ENCODE measurements at regions not wholly inside any gene's neighbourhood (a gene's known extent, or its start where the extent isn't known, plus 50 kb on each side); places are given as distances from the start of the nearest gene placed in this dataset.

DNA sequence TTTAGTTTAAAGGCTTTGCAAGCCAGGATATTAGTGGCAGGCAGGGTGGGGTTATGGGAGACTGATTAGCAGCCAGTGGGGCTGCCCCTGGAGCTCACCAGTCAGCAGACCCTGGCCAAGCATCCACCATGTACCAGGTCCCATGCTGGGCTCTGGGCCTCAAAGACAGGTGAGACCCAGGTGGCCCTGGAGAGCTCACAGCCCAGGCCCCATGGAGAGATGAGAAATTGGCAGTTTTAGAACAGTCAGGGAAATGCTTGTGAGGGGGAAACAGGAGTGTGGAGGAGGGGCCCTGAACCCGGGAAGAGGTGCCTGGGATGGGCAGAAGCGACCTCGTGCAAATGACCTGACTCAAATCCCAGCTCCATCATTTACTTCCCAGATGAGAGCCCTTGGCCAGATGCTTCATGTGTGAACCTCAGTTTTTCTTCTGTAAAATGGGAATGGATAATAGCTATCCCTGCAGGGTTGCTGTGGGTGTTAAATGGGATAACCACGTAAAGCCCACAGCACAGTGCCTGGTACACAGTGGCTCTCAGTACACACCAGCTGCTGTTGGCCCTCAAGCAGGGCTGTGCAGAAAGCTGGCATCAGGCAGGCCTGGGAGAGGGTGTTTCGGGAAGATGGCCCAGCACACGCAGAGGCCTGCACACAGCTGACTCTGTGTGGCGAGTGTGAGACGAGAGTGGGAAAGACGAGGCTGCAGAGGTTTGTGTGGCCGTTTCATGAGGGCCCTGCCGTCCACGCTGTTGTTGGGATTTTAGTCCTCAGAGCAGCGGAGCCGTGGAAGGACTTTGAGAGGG is 518.5 kb downstream of the PTPRU start:
- Histone ChIP-seq H3K9me3 (no peaks in the 10 kb centered on the region), H3K27me3 (no peaks in the 10 kb centered on the region), H3K27ac (no peak overlapping the region), H3K36me3 (no peaks in the 10 kb centered on the region), H3K4me3 (replicated peaks in 1 of 3) (no peak overlapping the region), H3K4me1 (no peaks in the 10 kb centered on the region)
- DNase-seq = no peak
- no peak for TF ChIP-seq CTCF (IDR thresholded peaks at IDR 0.05)
- TF ChIP-seq POLR2A (IDR thresholded peaks at IDR 0.05) = no peak
- intact Hi-C loops (cut with DNase I) = no loop called here
- WGBS, 2 donors = 67 to 75% methylated on average over 11 to 14 of the region's 14 CpGs

GRCh38 chr1:29753771-29754572 is 517.6 kb downstream of the PTPRU start:
- H3K9me3 ChIP-seq = no peaks in the 10 kb centered on the region
- no peak overlapping the region for H3K27ac ChIP-seq
- 64 to 74% methylated on average over 3 of the region's 3 CpGs for WGBS, 2 donors
- TF ChIP-seq CTCF (IDR thresholded peaks at IDR 0.05) (no peak), POLR2A (IDR thresholded peaks at IDR 0.05) (no peak)
- no peak for DNase-seq
- no peaks in the 10 kb centered on the region for H3K36me3 ChIP-seq
- no peak overlapping the region for H3K4me3 ChIP-seq (replicated peaks in 1 of 3)
- H3K27me3 ChIP-seq = no peaks in the 10 kb centered on the region
- intact Hi-C loops (cut with DNase I) = no loop called here
- H3K4me1 ChIP-seq = no peaks in the 10 kb centered on the region

GRCh38 chr1:29753244-29753643 is 516.9 kb downstream of the PTPRU start:
- no peak for DNase-seq

GRCh38 chr1:29752141-29752540 is 515.8 kb downstream of the PTPRU start:
- Histone ChIP-seq H3K9me3 (no peaks in the 10 kb centered on the region), H3K36me3 (no peaks in the 10 kb centered on the region), H3K4me3 (replicated peaks in 1 of 3) (no peak overlapping the region), H3K27me3 (no peaks in the 10 kb centered on the region), H3K4me1 (no peaks in the 10 kb centered on the region), H3K27ac (no peak overlapping the region)
- no peak for DNase-seq
- TF ChIP-seq CTCF (IDR thresholded peaks at IDR 0.05) (no peak), POLR2A (IDR thresholded peaks at IDR 0.05) (no peak)
- WGBS, 2 donors = 20 to 26% methylated on average over 8 of the region's 8 CpGs
- intact Hi-C loops (cut with DNase I) = no loop called here

More at GRCh38 chr1:29753244-29753643, 516.9 kb downstream of the PTPRU start:
- Histone ChIP-seq H3K4me3 (replicated peaks in 1 of 3) (no peak overlapping the region), H3K9me3 (no peaks in the 10 kb centered on the region), H3K27ac (no peak overlapping the region), H3K27me3 (no peaks in the 10 kb centered on the region), H3K36me3 (no peaks in the 10 kb centered on the region), H3K4me1 (no peaks in the 10 kb centered on the region)
- intact Hi-C loops (cut with DNase I) = no loop called here
- WGBS, 2 donors = 36 to 43% methylated on average over 1 of the region's 1 CpG
- TF ChIP-seq POLR2A (IDR thresholded peaks at IDR 0.05) = no peak
- TF ChIP-seq CTCF (IDR thresholded peaks at IDR 0.05) = no peak

Measured in thyroid gland (tissue), 4 donors.